MM.1S (cell line): ENCODE measurements at regions not wholly inside any gene's neighbourhood (a gene's known extent, or its start where the extent isn't known, plus 50 kb on each side); places are given as distances from the start of the nearest gene placed in this dataset.
"Not testable (repeated sequence)": the region's sequence is repeated elsewhere in the genome, so short reads cannot be mapped to it uniquely, and the experiment has no call there.

Source experiments
- DNase-seq: peaks from one replicate; pipeline ENCODE4 v3.0.0-alpha.2; 2015
- H2AFZ ChIP-seq: fragments of 300-600 bp; sonication (generic); 2 replicates; pipeline ENCODE4 v1.6.0; 2016; ENCODE audit warnings: antibody characterized with exemption, low read length
- H3F3A ChIP-seq: fragments of 300-600 bp; sonication (generic); 2 replicates; pipeline ENCODE4 v1.6.1; 2016; ENCODE audit warnings: mild to moderate bottlenecking, antibody characterized with exemption, low read length, moderate library complexity, mixed read lengths; ENCODE audit not compliant: insufficient read depth
- H3K27ac ChIP-seq: fragments of 300-600 bp; sonication (generic); 2 replicates; pipeline ENCODE4 v1.5.1; 2016; ENCODE audit warnings: mild to moderate bottlenecking, low read length
- H3K27me3 ChIP-seq: fragments of 300-600 bp; sonication (generic); replicated peaks from 2 replicates; pipeline ENCODE4 v1.6.0; 2016; ENCODE audit warnings: low read length; ENCODE audit not compliant: insufficient read depth
- H3K36me3 ChIP-seq: fragments of 300-600 bp; sonication (generic); replicated peaks from 2 replicates; pipeline ENCODE4 v1.6.1; 2016; ENCODE audit warnings: mild to moderate bottlenecking, low read length, mixed read lengths; ENCODE audit not compliant: insufficient read depth
- H3K4me1 ChIP-seq: fragments of 300-600 bp; sonication (generic); 2 replicates; pipeline ENCODE4 v1.6.1; 2016; ENCODE audit warnings: low read length, mixed read lengths
- H3K4me2 ChIP-seq: fragments of 300-600 bp; sonication (generic); 2 replicates; pipeline ENCODE4 v1.6.0; 2016; ENCODE audit warnings: low read depth, low read length
- H3K4me3 ChIP-seq: fragments of 300-600 bp; sonication (generic); 2 replicates; pipeline ENCODE4 v1.5.1; 2016; ENCODE audit warnings: low read length, mixed read lengths
- H3K79me2 ChIP-seq: fragments of 300-600 bp; sonication (generic); 2 replicates; pipeline ENCODE4 v1.6.1; 2016; ENCODE audit warnings: mixed run types, low read length, mixed read lengths
- H3K9ac ChIP-seq: fragments of 300-600 bp; sonication (generic); 2 replicates; pipeline ENCODE4 v1.6.1; 2016; ENCODE audit warnings: low read length, mixed read lengths
- H3K9me2 ChIP-seq: fragments of 300-600 bp; sonication (generic); replicated peaks from 2 replicates; pipeline ENCODE4 v1.6.1; 2016; ENCODE audit warnings: mild to moderate bottlenecking, low read length, mixed read lengths; ENCODE audit not compliant: insufficient read depth
- H3K9me3 ChIP-seq: fragments of 300-600 bp; sonication (generic); replicated peaks from 2 replicates; pipeline ENCODE4 v1.6.1; 2016; ENCODE audit warnings: mild to moderate bottlenecking, low read length, mixed read lengths; ENCODE audit not compliant: insufficient read depth
- H4K20me1 ChIP-seq: fragments of 300-600 bp; sonication (generic); 2 replicates; pipeline ENCODE4 v1.6.1; 2016; ENCODE audit warnings: mild to moderate bottlenecking, low read length, moderate library complexity, mixed read lengths; ENCODE audit not compliant: insufficient read depth
- EZH2 ChIP-seq: fragments of 300-600 bp; sonication (generic); optimal IDR thresholded peaks from 2 replicates; pipeline ENCODE3; 2017; ENCODE audit warnings: low read depth, mild to moderate bottlenecking, antibody characterized with exemption, low read length, mixed read lengths
- EZH2phosphoT487 ChIP-seq: fragments of 300-600 bp; sonication (generic); IDR thresholded peaks from 2 replicates; pipeline ENCODE4 v1.6.1; 2018; ENCODE audit warnings: antibody characterized with exemption, low read length
- TF ChIP-seq, protein P1 (sequence below): fragments of 300-600 bp; sonication (generic); IDR thresholded peaks from 2 replicates; pipeline ENCODE4 v1.5.1; 2016; ENCODE audit warnings: antibody characterized with exemption, low read length, mixed read lengths

DNA sequence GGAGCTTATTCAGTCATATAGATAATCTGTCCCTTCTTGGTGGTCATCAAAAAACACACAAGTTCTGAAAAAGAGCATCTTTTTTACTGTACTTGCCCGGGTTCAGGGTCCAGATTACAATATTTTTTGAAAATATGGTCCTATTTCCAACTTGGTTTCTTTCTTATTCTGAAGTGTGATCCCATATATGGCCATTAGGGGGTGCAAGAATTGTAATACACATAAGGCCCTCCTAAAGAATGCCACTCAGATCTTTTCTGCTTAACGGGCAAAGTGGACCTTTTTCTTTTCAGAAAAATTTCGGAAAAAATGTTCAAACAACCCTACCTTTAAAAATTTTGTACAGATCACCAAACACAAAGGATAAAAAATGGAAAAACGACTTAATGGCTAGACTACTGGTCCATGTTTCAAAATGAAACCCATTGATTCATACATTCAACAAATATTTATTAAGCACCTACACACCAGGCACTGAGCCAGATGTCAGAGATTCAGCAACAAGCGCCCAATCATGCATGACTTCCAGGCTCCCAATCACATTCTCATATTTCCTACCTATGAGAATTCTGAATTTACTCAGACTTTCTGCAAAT, 102.0 kb upstream of the MYRIP start:
- H3K4me3 ChIP-seq, result no peak overlapping the region
- no peak overlapping the region for H3K9ac ChIP-seq
- H3K9me2 ChIP-seq, result no peaks in the 10 kb centered on the region
- no peaks in the 10 kb centered on the region for H3K4me1 ChIP-seq
- no peak overlapping the region for H3K27ac ChIP-seq
- H4K20me1 ChIP-seq, result no peaks in the 10 kb centered on the region
- no peaks in the 10 kb centered on the region for H3K36me3 ChIP-seq
- no peaks in the 10 kb centered on the region for H3F3A ChIP-seq
- H2AFZ ChIP-seq, result no peak overlapping the region
- H3K4me2 ChIP-seq, result no peak overlapping the region
- no peaks in the 10 kb centered on the region for H3K27me3 ChIP-seq
- TF ChIP-seq EZH2phosphoT487, result no peak
- no peak for TF ChIP-seq EZH2
- TF ChIP-seq, protein P1, sequence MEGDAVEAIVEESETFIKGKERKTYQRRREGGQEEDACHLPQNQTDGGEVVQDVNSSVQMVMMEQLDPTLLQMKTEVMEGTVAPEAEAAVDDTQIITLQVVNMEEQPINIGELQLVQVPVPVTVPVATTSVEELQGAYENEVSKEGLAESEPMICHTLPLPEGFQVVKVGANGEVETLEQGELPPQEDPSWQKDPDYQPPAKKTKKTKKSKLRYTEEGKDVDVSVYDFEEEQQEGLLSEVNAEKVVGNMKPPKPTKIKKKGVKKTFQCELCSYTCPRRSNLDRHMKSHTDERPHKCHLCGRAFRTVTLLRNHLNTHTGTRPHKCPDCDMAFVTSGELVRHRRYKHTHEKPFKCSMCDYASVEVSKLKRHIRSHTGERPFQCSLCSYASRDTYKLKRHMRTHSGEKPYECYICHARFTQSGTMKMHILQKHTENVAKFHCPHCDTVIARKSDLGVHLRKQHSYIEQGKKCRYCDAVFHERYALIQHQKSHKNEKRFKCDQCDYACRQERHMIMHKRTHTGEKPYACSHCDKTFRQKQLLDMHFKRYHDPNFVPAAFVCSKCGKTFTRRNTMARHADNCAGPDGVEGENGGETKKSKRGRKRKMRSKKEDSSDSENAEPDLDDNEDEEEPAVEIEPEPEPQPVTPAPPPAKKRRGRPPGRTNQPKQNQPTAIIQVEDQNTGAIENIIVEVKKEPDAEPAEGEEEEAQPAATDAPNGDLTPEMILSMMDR, result peak; percentile 78
- no peaks in the 10 kb centered on the region for H3K9me3 ChIP-seq
- no peaks in the 10 kb centered on the region for H3K79me2 ChIP-seq
- peak; percentile 46 for DNase-seq

- H3K4me1 ChIP-seq, result no peaks in the 10 kb centered on the region
These were observed 96.9 kb upstream of the MYRIP start for GRCh38 chr3:39712413-39713048.

GRCh38 chr3:39713341-39713740, 96.1 kb upstream of the MYRIP start:
- H3K9me3 ChIP-seq, H4K20me1 ChIP-seq, H3K9me2 ChIP-seq, H3K4me2 ChIP-seq, DNase-seq, H3K27me3 ChIP-seq, H3K79me2 ChIP-seq, H3K36me3 ChIP-seq, H3K4me1 ChIP-seq, H2AFZ ChIP-seq, H3K9ac ChIP-seq, H3K4me3 ChIP-seq, H3K27ac ChIP-seq, H3F3A ChIP-seq: not testable (repeated sequence)

More at GRCh38 chr3:39712413-39713048, 96.9 kb upstream of the MYRIP start:
- Histone ChIP-seq H2AFZ (no peak overlapping the region), H3K9me3 (no peaks in the 10 kb centered on the region), H3K27ac (no peak overlapping the region), H3K9ac (no peak overlapping the region), H3K79me2 (no peaks in the 10 kb centered on the region), H3F3A (no peaks in the 10 kb centered on the region), H3K36me3 (no peaks in the 10 kb centered on the region), H3K9me2 (no peaks in the 10 kb centered on the region), H3K4me2 (no peak overlapping the region), H3K27me3 (no peaks in the 10 kb centered on the region), H3K4me3 (no peak overlapping the region), H4K20me1 (no peaks in the 10 kb centered on the region)
- TF ChIP-seq EZH2 (no peak), EZH2phosphoT487 (no peak)
- TF ChIP-seq, protein P1, result no peak
- DNase-seq, result no peak

GRCh38 chr3:39716849-39717248, 92.6 kb upstream of the MYRIP start:
- Histone ChIP-seq H2AFZ (no peak overlapping the region), H3K4me1 (no peaks in the 10 kb centered on the region)

More at GRCh38 chr3:39716849-39717248, 92.6 kb upstream of the MYRIP start:
- H3K27me3 ChIP-seq, result no peaks in the 10 kb centered on the region
- H3K9ac ChIP-seq, result no peak overlapping the region
- no peaks in the 10 kb centered on the region for H3K79me2 ChIP-seq
- no peak overlapping the region for H3K4me3 ChIP-seq
- no peak for DNase-seq
- TF ChIP-seq, protein P1, result no peak
- TF ChIP-seq EZH2phosphoT487 (no peak), EZH2 (no peak)
- no peaks in the 10 kb centered on the region for H3K36me3 ChIP-seq
- H3K4me2 ChIP-seq, result no peak overlapping the region
- H3K9me2 ChIP-seq, result no peaks in the 10 kb centered on the region
- no peaks in the 10 kb centered on the region for H3K9me3 ChIP-seq
- H3K27ac ChIP-seq, result no peak overlapping the region
- H3F3A ChIP-seq, result no peaks in the 10 kb centered on the region
- H4K20me1 ChIP-seq, result no peaks in the 10 kb centered on the region
